ENCODE measurements at regions not wholly inside any gene's neighbourhood (a gene's known extent, or its start where the extent isn't known, plus 50 kb on each side); places are given as distances from the start of the nearest gene placed in this dataset.

GRCh38 chr11:111170761-111171379 is 74.7 kb upstream of the POU2AF2 start:
- TF ChIP-seq EZH2 (IDR thresholded peaks at IDR 0.05) (no peak), POLR2AphosphoS5 (IDR thresholded peaks at IDR 0.05; ENCODE audit: borderline replicate concordance, low read depth, low read length) (no peak), FOXP2 (optimal IDR thresholded peaks at IDR 0.05; ENCODE audit: control extremely low read depth, extremely low read length, insufficient read depth) (no peak)

Data from SK-N-MC (cell line).